Mammary epithelial cell (primary cell): ENCODE measurements at regions not wholly inside any gene's neighbourhood (a gene's known extent, or its start where the extent isn't known, plus 50 kb on each side); places are given as distances from the start of the nearest gene placed in this dataset.

Experiments
- EZH2 ChIP-seq: IDR thresholded peaks from 2 replicates; pipeline ENCODE4 v1.6.1; 2012; ENCODE audit warnings: low read length, inconsistent platforms, borderline replicate concordance
- TF ChIP-seq, protein P1 (sequence below), 2 donors: IDR thresholded peaks in 1 of 2; conservative IDR thresholded peaks in 1 of 2; 2 replicates each; pipeline ENCODE4 v1.5.1; 2011 to 2012; ENCODE audit warnings: inconsistent platforms in 2 of 2, low read length in 2 of 2, mild to moderate bottlenecking in 2 of 2, control low read depth in 1 of 2, low read depth in 1 of 2; ENCODE audit not compliant: insufficient read depth in 1 of 2; ENCODE audit errors: extremely low read depth in 1 of 2

DNA sequence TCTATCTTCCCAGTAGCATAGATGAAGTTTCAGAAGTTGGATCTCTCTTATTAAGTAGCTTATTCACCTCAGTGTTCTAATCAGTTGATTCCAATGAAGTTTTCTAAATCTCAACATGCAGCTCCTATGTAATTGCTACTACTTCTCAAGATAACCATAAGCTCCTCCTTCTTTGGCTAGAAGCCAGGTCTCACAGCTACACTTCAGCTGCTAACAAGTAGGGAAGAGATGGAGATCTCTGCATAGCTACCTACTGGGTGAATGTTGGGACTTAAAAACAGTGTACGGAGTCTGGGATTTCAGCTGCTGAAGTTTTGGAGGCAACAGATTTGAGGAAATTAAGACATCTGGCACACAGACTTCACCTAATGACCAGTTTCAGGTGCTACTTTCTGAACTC is 661.0 kb downstream of the SLITRK1 start:
- TF ChIP-seq, protein P1, sequence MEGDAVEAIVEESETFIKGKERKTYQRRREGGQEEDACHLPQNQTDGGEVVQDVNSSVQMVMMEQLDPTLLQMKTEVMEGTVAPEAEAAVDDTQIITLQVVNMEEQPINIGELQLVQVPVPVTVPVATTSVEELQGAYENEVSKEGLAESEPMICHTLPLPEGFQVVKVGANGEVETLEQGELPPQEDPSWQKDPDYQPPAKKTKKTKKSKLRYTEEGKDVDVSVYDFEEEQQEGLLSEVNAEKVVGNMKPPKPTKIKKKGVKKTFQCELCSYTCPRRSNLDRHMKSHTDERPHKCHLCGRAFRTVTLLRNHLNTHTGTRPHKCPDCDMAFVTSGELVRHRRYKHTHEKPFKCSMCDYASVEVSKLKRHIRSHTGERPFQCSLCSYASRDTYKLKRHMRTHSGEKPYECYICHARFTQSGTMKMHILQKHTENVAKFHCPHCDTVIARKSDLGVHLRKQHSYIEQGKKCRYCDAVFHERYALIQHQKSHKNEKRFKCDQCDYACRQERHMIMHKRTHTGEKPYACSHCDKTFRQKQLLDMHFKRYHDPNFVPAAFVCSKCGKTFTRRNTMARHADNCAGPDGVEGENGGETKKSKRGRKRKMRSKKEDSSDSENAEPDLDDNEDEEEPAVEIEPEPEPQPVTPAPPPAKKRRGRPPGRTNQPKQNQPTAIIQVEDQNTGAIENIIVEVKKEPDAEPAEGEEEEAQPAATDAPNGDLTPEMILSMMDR (conservative IDR thresholded peaks at IDR 0.05 in 1 of 2, IDR thresholded peaks at IDR 0.05 in 1 of 2; ENCODE audit: extremely low read depth in 1 of 2, insufficient read depth in 1 of 2, low read depth in 1 of 2, low read length in 2 of 2) = no peak
- TF ChIP-seq EZH2 = no peak
